ENCODE measurements at regions not wholly inside any gene's neighbourhood (a gene's known extent, or its start where the extent isn't known, plus 50 kb on each side); places are given as distances from the start of the nearest gene placed in this dataset.

- H2AK5ac ChIP-seq (ENCODE audit: low read depth, low read length): no peak overlapping the region
- H3K9me3 ChIP-seq (ENCODE audit: insufficient read depth in 2 of 2, low read depth in 1 of 2, low read length in 1 of 2): no peaks in the 10 kb centered on the region
- H3K79me1 ChIP-seq (ENCODE audit: low read depth, low read length): no peaks in the 10 kb centered on the region
- H3K27ac ChIP-seq (ENCODE audit: low read depth, low read length): no peak overlapping the region
- H3K9ac ChIP-seq (replicated peaks in 1 of 4; ENCODE audit: extremely low read depth in 1 of 4, low read depth in 3 of 4, low read length in 3 of 4): no peak overlapping the region
- no peaks in the 10 kb centered on the region for H3K4me1 ChIP-seq (replicated peaks in 1 of 4; ENCODE audit: control insufficient read depth in 3 of 4, insufficient read depth in 4 of 4, low read length in 3 of 4)
- H2BK5ac ChIP-seq (ENCODE audit: low read depth, low read length): no peak overlapping the region
- no peak overlapping the region for H3K23ac ChIP-seq (ENCODE audit: insufficient read length)
- no peaks in the 10 kb centered on the region for H4K20me1 ChIP-seq (replicated peaks in 1 of 2; ENCODE audit: control insufficient read depth in 1 of 2, insufficient read depth in 2 of 2, low read length in 2 of 2)
- no peaks in the 10 kb centered on the region for H3K23me2 ChIP-seq (ENCODE audit: low read depth, low read length)
- no peak overlapping the region for H4K5ac ChIP-seq (ENCODE audit: insufficient read length, low read depth, low read length)
- H3K14ac ChIP-seq (ENCODE audit: insufficient read length): no peak overlapping the region
- CTCF ChIA-PET (ENCODE audit: partially characterized antibody): no interaction called here
- H2BK12ac ChIP-seq (ENCODE audit: low read depth, low read length): no peak overlapping the region
- no peak overlapping the region for H4K91ac ChIP-seq (replicated peaks; ENCODE audit: insufficient read length, low read length)
- DNase-seq (ENCODE audit: low read depth in 1 of 2, low spot score in 2 of 2) (no peak), FAIRE-seq (no peak)
- no peak overlapping the region for H2BK15ac ChIP-seq (ENCODE audit: low read length)
- H3K36me3 ChIP-seq (ENCODE audit: control insufficient read depth in 2 of 4, insufficient read depth in 4 of 4, low read length in 3 of 4): no peaks in the 10 kb centered on the region
- no peak overlapping the region for H2AFZ ChIP-seq (ENCODE audit: low read length)
- H3K4ac ChIP-seq (replicated peaks; ENCODE audit: insufficient read length, low read depth, low read length): no peak overlapping the region
- no peaks in the 10 kb centered on the region for H3K27me3 ChIP-seq (replicated peaks in 1 of 4; ENCODE audit: control insufficient read depth in 3 of 4, extremely low read depth in 1 of 4, insufficient read depth in 3 of 4, low read length in 3 of 4)
- no peak overlapping the region for H2BK20ac ChIP-seq (ENCODE audit: low read length)
- POLR2A ChIA-PET (ENCODE audit: partially characterized antibody): no interaction called here
- H4K8ac ChIP-seq (ENCODE audit: extremely low read depth, insufficient read depth, low read length): no peak overlapping the region
- H2BK120ac ChIP-seq (replicated peaks; ENCODE audit: low read depth, low read length): no peak overlapping the region
- H3K18ac ChIP-seq (ENCODE audit: extremely low read depth, low read length): no peak overlapping the region
- no peaks in the 10 kb centered on the region for H3K79me2 ChIP-seq (ENCODE audit: control insufficient read depth in 1 of 2, insufficient read depth in 2 of 2, low read length in 2 of 2)
- H3K4me2 ChIP-seq (ENCODE audit: insufficient read depth in 1 of 2, low read depth in 2 of 2, low read length in 2 of 2): no peak overlapping the region
- TF ChIP-seq SIN3A (conservative IDR thresholded peaks at IDR 0.05 in 1 of 2, IDR thresholded peaks at IDR 0.05 in 1 of 2; ENCODE audit: low read depth in 1 of 2, low read length in 2 of 2): no peak
- no peak for TF ChIP-seq CBX8 (IDR thresholded peaks at IDR 0.05; ENCODE audit: borderline replicate concordance, low read depth, low read length)
- TF ChIP-seq POLR2A (IDR thresholded peaks at IDR 0.05; ENCODE audit: control extremely low read depth in 1 of 2, low read depth in 2 of 2, low read length in 2 of 2): no peak
- TF ChIP-seq PHF8 (conservative IDR thresholded peaks at IDR 0.05; ENCODE audit: low read depth, low read length): no peak
- no peak overlapping the region for H3K56ac ChIP-seq (replicated peaks; ENCODE audit: insufficient read length, low read depth, low read length)
- no peak overlapping the region for H3K4me3 ChIP-seq (ENCODE audit: extremely low read depth in 1 of 4, insufficient read depth in 2 of 4, low read depth in 3 of 4, low read length in 4 of 4)
Measured at GRCh38 chr13:106008540-106008939, 526.9 kb downstream of the EFNB2 start.
